Right lobe of liver (tissue), 6 donors: ENCODE measurements at regions not wholly inside any gene's neighbourhood (a gene's known extent, or its start where the extent isn't known, plus 50 kb on each side); places are given as distances from the start of the nearest gene placed in this dataset.

Experiments used
- ATAC-seq, 4 donors: fragments of 200-7000 bp; cut with Tn5 transposase; one replicate each; pipeline ENCODE4 v1.9.1; 2020; ENCODE audit warnings: mild to moderate bottlenecking in 4 of 4, moderate library complexity in 4 of 4
- DNase-seq, 3 donors: peaks; one replicate each; pipeline ENCODE4 v3.0.0-alpha.2; 2020
- H3K27ac ChIP-seq, 3 donors: fragments of 200-600 bp; one replicate each; pipeline ENCODE4 v1.8.0; 2022
- H3K27me3 ChIP-seq, 2 donors: fragments of 200-600 bp; one replicate each; pipeline ENCODE4 v1.8.0; 2022
- H3K36me3 ChIP-seq, 4 donors: fragments of 200-600 bp; sonication (generic) in 1 of 4; one replicate each; pipeline versions ENCODE4 v1.5.1 to v1.8.0; 2017 to 2022; ENCODE audit warnings: control low read depth in 1 of 4
- H3K4me1 ChIP-seq, 4 donors: fragments of 200-600 bp; sonication (generic) in 1 of 4; one replicate each; pipeline versions ENCODE4 v1.5.1 to v1.8.0; 2017 to 2022; ENCODE audit warnings: control low read depth in 1 of 4
- H3K4me3 ChIP-seq, 3 donors: fragments of 200-600 bp; one replicate each; pipeline ENCODE4 v1.8.0; 2022
- H3K9me3 ChIP-seq, 4 donors: fragments of 200-600 bp; sonication (generic) in 1 of 4; one replicate each; pipeline versions ENCODE4 v1.5.1 to v1.8.0; 2017 to 2022; ENCODE audit warnings: control low read depth in 1 of 4
- POLR2A ChIP-seq: fragments of 450-650 bp; IDR thresholded peaks from one replicate; pipeline ENCODE4 v1.6.1; 2017; ENCODE audit warnings: antibody characterized with exemption, mild to moderate bottlenecking
- WGBS: methylation state at CpG from one replicate; pipeline ENCODE4 v1.1.6; 2018; ENCODE audit warnings: low coverage, low lambda C conversion rate; ENCODE audit not compliant: insufficient coverage; ENCODE audit errors: missing lambda C conversion rate; 5-methylcytosine and 5-hydroxymethylcytosine counted together
- intact Hi-C, 2 donors: fragments of 100-400 bp; cut with DNase I; formaldehyde crosslinking; loops; one replicate each; pipeline versions ENCODE4 v1.11.2 to v1.14.1; 2022
- TF ChIP-seq, protein P1 (sequence below), 4 donors: fragments of 200-600 bp in 3 of 4; fragments of 450-650 bp in 1 of 4; IDR thresholded peaks; one replicate each; pipeline versions ENCODE4 v1.5.1 to v1.8.0; 2016 to 2022; ENCODE audit warnings: antibody characterized with exemption in 4 of 4, mild to moderate bottlenecking in 2 of 4
- donor health status: DM: no; HTN: yes; CAD: no.
- donor health status: DM: no; HTN: no; CAD: no.
- donor health status: DM: no; HTN: no; CAD: no.
- donor health status: DM: no; HTN: yes; CAD: no.
- donor health status: DM: no; HTN: yes; CAD: no.

GRCh38 chr3:111434941-111435622, 106.9 kb upstream of the CD96 start:
- intact Hi-C loops = no loop called here
- H3K36me3 ChIP-seq = no peaks in the 10 kb centered on the region
- 67% methylated on average over 3 of the region's 3 CpGs for WGBS
- TF ChIP-seq POLR2A = no peak
- TF ChIP-seq, protein P1, sequence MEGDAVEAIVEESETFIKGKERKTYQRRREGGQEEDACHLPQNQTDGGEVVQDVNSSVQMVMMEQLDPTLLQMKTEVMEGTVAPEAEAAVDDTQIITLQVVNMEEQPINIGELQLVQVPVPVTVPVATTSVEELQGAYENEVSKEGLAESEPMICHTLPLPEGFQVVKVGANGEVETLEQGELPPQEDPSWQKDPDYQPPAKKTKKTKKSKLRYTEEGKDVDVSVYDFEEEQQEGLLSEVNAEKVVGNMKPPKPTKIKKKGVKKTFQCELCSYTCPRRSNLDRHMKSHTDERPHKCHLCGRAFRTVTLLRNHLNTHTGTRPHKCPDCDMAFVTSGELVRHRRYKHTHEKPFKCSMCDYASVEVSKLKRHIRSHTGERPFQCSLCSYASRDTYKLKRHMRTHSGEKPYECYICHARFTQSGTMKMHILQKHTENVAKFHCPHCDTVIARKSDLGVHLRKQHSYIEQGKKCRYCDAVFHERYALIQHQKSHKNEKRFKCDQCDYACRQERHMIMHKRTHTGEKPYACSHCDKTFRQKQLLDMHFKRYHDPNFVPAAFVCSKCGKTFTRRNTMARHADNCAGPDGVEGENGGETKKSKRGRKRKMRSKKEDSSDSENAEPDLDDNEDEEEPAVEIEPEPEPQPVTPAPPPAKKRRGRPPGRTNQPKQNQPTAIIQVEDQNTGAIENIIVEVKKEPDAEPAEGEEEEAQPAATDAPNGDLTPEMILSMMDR (IDR thresholded peaks at IDR 0.05) = no peak
- ATAC-seq (no peak), DNase-seq (no peak)
- H3K9me3 ChIP-seq = no peaks in the 10 kb centered on the region
- no peaks in the 10 kb centered on the region for H3K27me3 ChIP-seq
- H3K4me3 ChIP-seq = no peak overlapping the region
- no peaks in the 10 kb centered on the region for H3K4me1 ChIP-seq
- H3K27ac ChIP-seq = no peak overlapping the region

GRCh38 chr3:111438283-111438682, 103.7 kb upstream of the CD96 start:
- no peak for ATAC-seq
- TF ChIP-seq, protein P1 (IDR thresholded peaks at IDR 0.05) = no peak
- no peak for TF ChIP-seq POLR2A
- Histone ChIP-seq H3K9me3 (no peaks in the 10 kb centered on the region), H3K4me3 (no peak overlapping the region), H3K36me3 (no peaks in the 10 kb centered on the region), H3K27ac (no peak overlapping the region), H3K4me1 (no peaks in the 10 kb centered on the region), H3K27me3 (no peaks in the 10 kb centered on the region)
- no peak for DNase-seq
- WGBS = 78% methylated on average over 2 of the region's 3 CpGs
- intact Hi-C loops = no loop called here

DNA sequence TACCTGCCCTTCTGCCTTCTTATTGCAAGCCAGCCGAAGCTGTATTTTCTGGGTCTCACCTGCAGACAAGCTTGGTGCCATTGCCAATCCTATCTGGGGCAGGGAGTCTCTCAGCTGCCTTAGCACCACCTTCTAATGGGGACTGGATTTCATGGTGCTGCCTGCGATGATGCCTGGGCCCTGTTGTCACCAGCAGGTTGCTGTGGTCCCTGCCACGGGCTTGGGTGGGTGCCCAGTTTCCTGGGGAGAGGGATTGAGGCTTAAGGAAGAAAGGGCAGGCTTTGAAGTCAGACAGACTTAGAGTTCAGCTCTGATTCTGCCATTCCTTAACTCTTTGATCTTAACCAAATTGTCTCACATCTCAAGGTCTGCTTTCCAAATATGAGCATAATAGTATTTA, 87.4 kb upstream of the CD96 start:
- no peak overlapping the region for H3K4me3 ChIP-seq
- H3K36me3 ChIP-seq = no peaks in the 10 kb centered on the region
- 57% methylated on average over 3 of the region's 3 CpGs for WGBS
- intact Hi-C loops = no loop called here
- DNase-seq = no peak
- no peaks in the 10 kb centered on the region for H3K9me3 ChIP-seq
- ATAC-seq = no peak
- no peaks in the 10 kb centered on the region for H3K27me3 ChIP-seq
- no peak overlapping the region for H3K27ac ChIP-seq
- TF ChIP-seq, protein P1 (IDR thresholded peaks at IDR 0.05) = no peak
- TF ChIP-seq POLR2A = no peak
- H3K4me1 ChIP-seq = no peaks in the 10 kb centered on the region

- Histone ChIP-seq H3K4me1 (no peaks in the 10 kb centered on the region), H3K4me3 (no peak overlapping the region), H3K36me3 (no peaks in the 10 kb centered on the region), H3K27ac (no peak overlapping the region), H3K27me3 (no peaks in the 10 kb centered on the region), H3K9me3 (no peaks in the 10 kb centered on the region)
- intact Hi-C loops = no loop called here
- DNase-seq (no peak), ATAC-seq (no peak)
- WGBS = 41% methylated on average over 2 of the region's 2 CpGs
- TF ChIP-seq, protein P1 (IDR thresholded peaks at IDR 0.05) = no peak
- TF ChIP-seq POLR2A = no peak
Observed at GRCh38 chr3:111465081-111465670, 76.8 kb upstream of the CD96 start.
